ENCODE measurements at regions not wholly inside any gene's neighbourhood (a gene's known extent, or its start where the extent isn't known, plus 50 kb on each side); places are given as distances from the start of the nearest gene placed in this dataset.

- H3K4me1 ChIP-seq (ENCODE audit: insufficient read depth), result no peaks in the 10 kb centered on the region
- no peaks in the 10 kb centered on the region for H3K36me3 ChIP-seq (ENCODE audit: insufficient read depth)
- WGBS, result 86% methylated on average over 3 of the region's 3 CpGs
- H3K4me3 ChIP-seq (ENCODE audit: low read depth, low read length), result no peak overlapping the region
- no peak for DNase-seq (ENCODE audit: extremely low spot score)
- no peak overlapping the region for H3K27ac ChIP-seq (ENCODE audit: low read depth)
Measured at GRCh38 chr21:14767192-14767852, 221.2 kb upstream of the SAMSN1 start.

- H3K4me3 ChIP-seq (ENCODE audit: low read depth, low read length), result no peak overlapping the region
- DNase-seq (ENCODE audit: extremely low spot score), result no peak
- no peaks in the 10 kb centered on the region for H3K36me3 ChIP-seq (ENCODE audit: insufficient read depth)
- no peak overlapping the region for H3K27ac ChIP-seq (ENCODE audit: low read depth)
- no peaks in the 10 kb centered on the region for H3K4me1 ChIP-seq (ENCODE audit: insufficient read depth)
- 94% methylated on average over 5 of the region's 5 CpGs for WGBS
Measured at GRCh38 chr21:14766241-14766640, 220.1 kb upstream of the SAMSN1 start.

- H3K4me1 ChIP-seq (ENCODE audit: insufficient read depth), result no peaks in the 10 kb centered on the region
- no peak overlapping the region for H3K27ac ChIP-seq (ENCODE audit: low read depth)
- no peak overlapping the region for H3K4me3 ChIP-seq (ENCODE audit: low read depth, low read length)
- no peaks in the 10 kb centered on the region for H3K36me3 ChIP-seq (ENCODE audit: insufficient read depth)
- DNase-seq (ENCODE audit: extremely low spot score), result no peak
- WGBS, result 88% methylated on average over 4 of the region's 4 CpGs
Measured at GRCh38 chr21:14763695-14764064, 217.6 kb upstream of the SAMSN1 start.

- DNase-seq (ENCODE audit: extremely low spot score), result no peak
- Histone ChIP-seq H3K36me3 (ENCODE audit: insufficient read depth) (no peaks in the 10 kb centered on the region), H3K27ac (ENCODE audit: low read depth) (no peak overlapping the region), H3K4me3 (ENCODE audit: low read depth, low read length) (no peak overlapping the region), H3K4me1 (ENCODE audit: insufficient read depth) (no peaks in the 10 kb centered on the region)
- WGBS, result 39% methylated on average over 4 of the region's 4 CpGs
Measured at GRCh38 chr21:14762734-14763694, 216.9 kb upstream of the SAMSN1 start.

- Histone ChIP-seq H3K4me1 (ENCODE audit: insufficient read depth) (no peaks in the 10 kb centered on the region), H3K36me3 (ENCODE audit: insufficient read depth) (no peaks in the 10 kb centered on the region), H3K27ac (ENCODE audit: low read depth) (no peak overlapping the region), H3K4me3 (ENCODE audit: low read depth, low read length) (no peak overlapping the region)
- WGBS, result 79% methylated on average over 1 of the region's 1 CpG
- no peak for DNase-seq (ENCODE audit: extremely low spot score)
Measured at GRCh38 chr21:14762327-14762726, 216.2 kb upstream of the SAMSN1 start.

- Histone ChIP-seq H3K27ac (ENCODE audit: low read depth) (no peak overlapping the region), H3K36me3 (ENCODE audit: insufficient read depth) (no peaks in the 10 kb centered on the region), H3K4me1 (ENCODE audit: insufficient read depth) (no peaks in the 10 kb centered on the region), H3K4me3 (ENCODE audit: low read depth, low read length) (no peak overlapping the region)
- no peak for DNase-seq (ENCODE audit: extremely low spot score)
Measured at GRCh38 chr21:14759285-14759684, 213.2 kb upstream of the SAMSN1 start.

- Histone ChIP-seq H3K27ac (ENCODE audit: low read depth) (no peak overlapping the region), H3K36me3 (ENCODE audit: insufficient read depth) (no peaks in the 10 kb centered on the region), H3K4me3 (ENCODE audit: low read depth, low read length) (no peak overlapping the region), H3K4me1 (ENCODE audit: insufficient read depth) (no peaks in the 10 kb centered on the region)
- no peak for DNase-seq (ENCODE audit: extremely low spot score)
Measured at GRCh38 chr21:14758849-14759248, 212.7 kb upstream of the SAMSN1 start.

GRCh38 chr21:14757533-14758327, 211.6 kb upstream of the SAMSN1 start:
- no peak overlapping the region for H3K4me3 ChIP-seq (ENCODE audit: low read depth, low read length)
- WGBS, result 91% methylated on average over 7 of the region's 7 CpGs
- no peak overlapping the region for H3K27ac ChIP-seq (ENCODE audit: low read depth)
- H3K36me3 ChIP-seq (ENCODE audit: insufficient read depth), result no peaks in the 10 kb centered on the region
- no peaks in the 10 kb centered on the region for H3K4me1 ChIP-seq (ENCODE audit: insufficient read depth)
- DNase-seq (ENCODE audit: extremely low spot score), result no peak

GRCh38 chr21:14755086-14755485, 209.0 kb upstream of the SAMSN1 start:
- no peaks in the 10 kb centered on the region for H3K4me1 ChIP-seq (ENCODE audit: insufficient read depth)
- no peak overlapping the region for H3K27ac ChIP-seq (ENCODE audit: low read depth)
- DNase-seq (ENCODE audit: extremely low spot score), result no peak
- no peak overlapping the region for H3K4me3 ChIP-seq (ENCODE audit: low read depth, low read length)
- WGBS, result 100% methylated on average over 1 of the region's 1 CpG
- H3K36me3 ChIP-seq (ENCODE audit: insufficient read depth), result no peaks in the 10 kb centered on the region

- WGBS, result 90% methylated on average over 2 of the region's 2 CpGs
- no peak for DNase-seq (ENCODE audit: extremely low spot score)
- Histone ChIP-seq H3K36me3 (ENCODE audit: insufficient read depth) (no peaks in the 10 kb centered on the region), H3K27ac (ENCODE audit: low read depth) (no peak overlapping the region), H3K4me3 (ENCODE audit: low read depth, low read length) (no peak overlapping the region), H3K4me1 (ENCODE audit: insufficient read depth) (no peaks in the 10 kb centered on the region)
Measured at GRCh38 chr21:14754682-14755081, 208.6 kb upstream of the SAMSN1 start.

GRCh38 chr21:14754259-14754604, 208.1 kb upstream of the SAMSN1 start:
- H3K4me1 ChIP-seq (ENCODE audit: insufficient read depth), result no peaks in the 10 kb centered on the region
- 78% methylated on average over 1 of the region's 1 CpG for WGBS
- no peak overlapping the region for H3K27ac ChIP-seq (ENCODE audit: low read depth)
- no peaks in the 10 kb centered on the region for H3K36me3 ChIP-seq (ENCODE audit: insufficient read depth)
- no peak overlapping the region for H3K4me3 ChIP-seq (ENCODE audit: low read depth, low read length)
- no peak for DNase-seq (ENCODE audit: extremely low spot score)

- Histone ChIP-seq H3K27ac (ENCODE audit: low read depth) (no peak overlapping the region), H3K4me1 (ENCODE audit: insufficient read depth) (no peaks in the 10 kb centered on the region), H3K36me3 (ENCODE audit: insufficient read depth) (no peaks in the 10 kb centered on the region), H3K4me3 (ENCODE audit: low read depth, low read length) (no peak overlapping the region)
- WGBS, result 88% methylated on average over 2 of the region's 2 CpGs
- DNase-seq (ENCODE audit: extremely low spot score), result no peak
Measured at GRCh38 chr21:14753466-14754258, 207.5 kb upstream of the SAMSN1 start.

- DNase-seq (ENCODE audit: extremely low spot score), result no peak
- Histone ChIP-seq H3K4me3 (ENCODE audit: low read depth, low read length) (no peak overlapping the region), H3K36me3 (ENCODE audit: insufficient read depth) (no peaks in the 10 kb centered on the region), H3K27ac (ENCODE audit: low read depth) (no peak overlapping the region), H3K4me1 (ENCODE audit: insufficient read depth) (no peaks in the 10 kb centered on the region)
Measured at GRCh38 chr21:14753069-14753465, 207.0 kb upstream of the SAMSN1 start.
